ENCODE measurements at regions not wholly inside any gene's neighbourhood (a gene's known extent, or its start where the extent isn't known, plus 50 kb on each side); places are given as distances from the start of the nearest gene placed in this dataset.
"Not testable (repeated sequence)": the region's sequence is repeated elsewhere in the genome, so short reads cannot be mapped to it uniquely, and the experiment has no call there.

DNA sequence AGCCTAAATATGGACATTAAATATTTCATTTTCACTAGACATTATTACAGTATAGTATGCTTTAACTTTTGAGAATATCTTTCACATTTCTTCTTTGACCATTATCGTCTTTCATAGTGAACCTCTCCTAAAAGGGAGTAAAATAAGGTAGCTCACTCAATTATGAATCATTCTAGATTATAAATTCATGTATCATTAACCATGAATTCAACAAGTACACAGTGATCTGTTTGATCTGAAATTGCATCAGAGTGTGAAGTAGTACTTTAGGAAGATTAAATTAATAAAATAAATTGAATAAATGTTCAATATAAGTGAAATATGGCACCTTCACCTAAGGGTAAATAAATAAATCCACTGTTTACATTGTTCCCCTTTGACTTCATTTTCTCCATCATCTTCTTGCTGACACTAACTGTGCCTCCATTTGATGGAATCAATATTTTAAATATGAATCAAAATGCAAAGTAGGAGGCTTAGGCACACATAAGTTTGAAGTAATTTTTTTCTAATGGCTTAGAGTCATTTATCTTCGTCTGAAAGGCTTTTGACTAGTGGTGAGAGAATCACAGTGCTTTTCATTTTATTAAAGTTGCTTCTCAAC is 174.1 kb upstream of the MDFIC2 start:
- no peak for DNase-seq (ENCODE audit: low read depth)

DNA sequence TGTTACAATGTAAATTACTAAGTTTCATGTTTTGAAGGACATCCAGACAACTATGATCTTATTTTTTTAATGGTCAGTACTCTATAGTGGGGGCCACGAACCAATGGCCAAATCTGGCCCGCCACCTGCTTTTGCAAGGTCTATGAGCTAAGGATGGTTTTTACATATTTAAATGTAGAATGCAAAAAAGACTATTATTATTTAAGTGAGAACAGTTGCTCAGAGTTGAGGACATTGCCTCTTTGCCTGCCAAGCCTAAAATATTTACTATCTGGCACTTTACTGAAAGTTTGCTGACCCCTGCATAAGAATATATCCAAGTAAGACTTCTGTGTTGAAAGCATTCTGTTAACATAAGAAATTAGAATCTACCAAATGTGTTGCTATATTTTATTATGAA is 163.7 kb upstream of the MDFIC2 start:
- DNase-seq (ENCODE audit: low read depth), result no peak

DNA sequence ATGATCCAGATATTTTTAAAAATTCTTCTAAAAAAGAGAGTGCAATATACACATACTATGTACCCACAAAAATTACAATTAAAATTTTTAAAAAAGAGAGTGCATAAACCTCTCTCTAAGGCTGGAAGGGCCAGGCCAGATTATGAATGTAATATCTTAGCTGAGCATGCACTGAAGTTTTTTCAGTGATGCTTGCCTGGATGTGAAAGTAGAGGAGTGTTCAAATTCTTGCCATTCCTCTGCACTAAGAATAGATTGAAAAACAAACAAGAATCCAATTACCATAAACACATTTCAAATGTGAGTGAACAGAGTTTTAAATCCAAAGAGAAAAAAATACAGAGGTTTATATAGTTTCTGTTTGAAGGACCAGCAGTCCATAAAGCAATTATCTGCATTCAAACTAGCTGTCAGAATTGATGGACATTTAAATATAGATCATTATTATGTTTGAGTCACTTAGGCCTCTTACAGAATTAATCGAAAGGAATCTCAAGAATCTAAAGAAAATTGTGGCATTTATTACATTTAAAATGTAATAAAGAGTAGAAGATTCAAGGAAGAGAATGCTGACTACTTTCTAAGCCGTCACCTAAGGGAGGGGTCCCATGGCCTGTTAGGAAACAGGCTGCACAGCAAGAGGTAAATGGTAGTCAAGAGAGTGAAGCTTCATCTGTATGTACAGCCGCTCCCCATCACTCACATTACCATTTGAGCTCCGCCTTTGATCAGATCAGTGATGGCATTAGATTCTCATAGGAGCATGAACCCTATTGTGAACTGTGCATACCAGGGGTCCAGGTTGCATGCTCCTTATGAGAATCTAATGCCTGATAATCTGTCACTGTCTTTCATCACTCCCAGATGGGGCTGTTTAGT is 159.3 kb upstream of the MDFIC2 start:
- peak; percentile 6 for DNase-seq (ENCODE audit: low read depth)

DNA sequence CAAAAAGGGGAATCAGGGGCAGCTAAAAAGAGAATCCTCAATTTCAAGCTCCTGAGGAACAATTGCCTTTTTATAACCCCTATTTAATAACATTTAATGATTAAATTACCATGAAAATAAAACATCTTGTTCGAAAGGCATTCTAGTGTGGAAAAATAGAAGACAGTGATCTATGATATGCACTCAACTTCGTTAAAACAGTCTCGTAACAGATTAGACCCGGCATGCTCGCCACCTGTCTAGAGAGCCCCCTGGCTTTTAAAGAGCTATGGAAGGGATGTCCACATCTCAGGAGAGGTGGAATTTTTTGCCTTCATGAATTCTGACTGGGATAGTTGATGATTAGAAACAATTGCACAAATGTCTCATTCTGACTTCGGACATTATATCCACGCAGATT is 153.7 kb upstream of the MDFIC2 start:
- DNase-seq (ENCODE audit: low read depth), result no peak

DNA sequence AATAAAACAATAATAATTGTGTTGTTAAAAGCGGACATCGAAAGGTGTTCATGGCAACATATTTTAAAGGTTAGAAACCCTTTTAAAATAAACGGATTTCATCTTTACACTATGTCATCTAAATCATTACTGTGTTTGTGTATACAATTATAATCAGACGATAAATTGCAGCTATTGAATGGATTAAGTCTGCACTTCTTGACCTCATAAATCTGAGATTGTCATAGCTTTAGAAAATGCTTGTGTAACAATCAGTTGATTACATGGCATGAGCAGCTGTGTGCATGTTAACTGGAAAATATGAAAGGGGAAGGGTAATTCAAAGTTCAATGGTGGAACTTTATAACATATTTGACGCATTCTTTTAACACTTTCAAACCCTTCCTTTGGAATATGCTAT is 152.4 kb upstream of the MDFIC2 start:
- DNase-seq (ENCODE audit: low read depth), result no peak

DNA sequence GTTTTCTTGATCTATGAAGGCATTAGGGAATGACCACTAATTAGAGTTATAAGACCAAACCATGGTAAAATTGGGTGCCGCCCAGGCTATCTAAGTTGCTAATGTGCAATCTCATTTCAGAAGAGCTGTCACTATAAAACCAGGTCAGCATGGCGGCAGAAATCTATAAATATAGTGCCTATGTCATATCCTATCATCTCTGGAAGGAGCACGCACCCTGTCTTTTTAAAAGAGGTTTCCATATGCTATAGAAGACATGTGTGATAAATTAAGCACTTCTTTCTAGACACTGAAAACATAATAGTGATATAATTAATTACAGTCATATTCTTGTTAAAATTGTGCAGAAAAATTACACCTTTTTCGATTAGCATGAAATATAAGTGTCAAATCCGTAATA is 152.0 kb upstream of the MDFIC2 start:
- no peak for DNase-seq (ENCODE audit: low read depth)

DNA sequence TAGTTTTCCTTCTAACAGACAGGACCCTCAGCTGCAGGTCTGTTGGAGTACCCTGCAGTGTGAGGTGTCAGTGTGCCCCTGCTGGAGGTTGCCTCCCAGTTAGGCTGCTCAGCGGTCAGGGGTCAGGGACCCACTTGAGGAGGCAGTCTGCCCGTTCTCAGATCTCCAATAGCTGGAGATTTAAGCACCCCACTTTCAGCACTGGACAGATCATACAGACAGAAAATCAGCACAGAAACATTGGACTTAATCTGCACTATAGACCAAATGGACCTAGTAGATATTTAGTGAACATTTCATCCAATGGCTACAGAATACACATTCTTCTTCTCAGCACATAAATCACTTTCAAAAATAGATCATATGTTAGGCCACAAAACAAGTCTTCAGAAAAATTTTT is 137.8 kb upstream of the MDFIC2 start:
- not testable (repeated sequence) for DNase-seq (ENCODE audit: low read depth)

DNA sequence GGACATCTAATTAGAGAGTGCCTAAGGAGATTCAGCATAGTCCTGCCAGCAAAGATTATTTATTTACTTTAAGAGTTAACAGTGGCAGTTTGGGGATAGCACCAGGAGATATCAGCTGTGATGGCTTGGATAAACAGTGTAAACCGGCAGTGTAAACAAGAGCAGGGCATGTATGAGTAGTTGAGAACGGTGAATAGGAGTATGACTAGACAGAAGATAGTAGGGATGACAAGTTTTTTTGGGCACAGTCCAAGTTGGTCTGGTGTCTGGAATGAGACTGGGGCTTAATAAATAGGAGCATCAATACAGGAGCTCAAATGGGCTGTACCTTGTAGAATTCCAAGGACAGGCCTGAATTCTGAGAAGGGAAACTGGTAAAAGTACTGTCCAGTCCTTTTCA is 123.0 kb upstream of the MDFIC2 start:
- DNase-seq (ENCODE audit: low read depth), result not testable (repeated sequence)

DNA sequence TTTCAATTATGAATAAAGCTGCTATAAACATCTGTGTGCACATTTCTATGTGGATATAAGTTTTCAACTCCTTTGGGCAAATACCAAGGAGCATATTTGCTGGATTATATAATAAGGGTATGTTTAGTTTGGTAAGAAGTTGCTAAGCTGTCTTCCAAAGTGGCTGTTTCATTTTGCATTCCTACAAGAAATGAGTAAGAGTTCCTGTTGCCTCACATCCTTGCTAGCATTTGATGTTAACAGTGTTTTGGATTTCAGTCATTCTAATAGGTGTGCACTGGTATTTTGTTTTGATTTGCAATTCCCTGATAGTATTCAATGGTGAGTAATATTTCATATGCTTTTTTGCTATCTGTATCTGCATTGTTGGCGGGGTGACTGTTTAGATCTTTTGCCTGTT is 120.7 kb upstream of the MDFIC2 start:
- peak; percentile 24 for DNase-seq (ENCODE audit: low read depth)

DNA sequence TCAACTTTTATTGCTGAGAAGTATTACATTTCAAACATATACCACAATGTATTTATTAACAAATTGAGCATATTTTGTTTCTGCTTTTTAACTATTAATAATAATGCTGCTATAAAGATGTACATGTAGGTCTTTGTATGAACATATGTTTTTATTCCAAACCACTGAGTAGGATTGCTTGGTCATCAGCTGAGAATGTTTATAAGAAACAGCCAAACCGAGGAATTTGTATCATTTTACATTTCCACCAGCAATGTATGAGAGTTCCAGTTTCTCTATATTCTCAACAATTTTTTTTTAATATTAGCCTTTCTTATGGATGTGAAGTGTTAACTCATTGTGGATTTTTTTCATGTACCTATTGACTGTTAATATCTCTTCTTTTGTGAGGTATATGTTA is 119.5 kb upstream of the MDFIC2 start:
- peak; percentile 6 for DNase-seq (ENCODE audit: low read depth)

DNA sequence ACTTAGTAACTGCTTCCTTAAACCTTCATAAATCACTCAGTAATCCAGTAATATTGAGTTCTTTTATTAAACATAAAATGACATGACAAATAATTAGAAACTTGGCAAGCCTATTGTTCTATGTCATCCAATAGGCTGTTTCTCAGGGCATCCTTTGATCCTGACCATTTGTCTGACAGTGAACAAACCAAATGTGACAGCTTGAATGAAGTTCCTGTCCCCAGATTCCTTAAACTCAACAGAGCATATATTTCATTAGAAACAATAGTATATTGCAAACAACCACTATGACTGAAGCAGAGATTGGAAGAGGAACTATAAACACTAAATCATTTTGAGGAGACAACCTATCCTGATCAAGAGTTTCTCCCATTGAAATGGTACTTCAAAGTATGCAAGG is 113.6 kb upstream of the MDFIC2 start:
- no peak for DNase-seq (ENCODE audit: low read depth)

DNA sequence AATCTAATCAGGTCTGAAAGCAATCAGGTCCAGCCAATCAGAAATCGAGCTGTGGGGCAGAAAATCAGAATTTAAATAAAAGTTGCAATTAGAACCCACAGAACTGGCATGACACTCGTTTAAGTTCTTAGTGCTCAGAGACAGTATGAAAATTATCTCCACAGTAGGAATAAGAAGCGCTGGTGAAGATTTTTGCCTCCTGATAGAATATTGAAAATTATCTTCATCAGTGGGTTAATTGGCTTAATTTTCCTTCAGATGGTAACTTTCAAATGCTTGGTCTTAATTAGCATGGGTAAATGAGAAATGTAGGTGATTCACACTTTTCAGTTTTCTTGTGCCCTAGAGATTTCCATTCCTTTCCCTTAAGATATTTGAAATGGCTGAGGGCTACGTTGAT is 109.1 kb upstream of the MDFIC2 start:
- no peak for DNase-seq (ENCODE audit: low read depth)

DNA sequence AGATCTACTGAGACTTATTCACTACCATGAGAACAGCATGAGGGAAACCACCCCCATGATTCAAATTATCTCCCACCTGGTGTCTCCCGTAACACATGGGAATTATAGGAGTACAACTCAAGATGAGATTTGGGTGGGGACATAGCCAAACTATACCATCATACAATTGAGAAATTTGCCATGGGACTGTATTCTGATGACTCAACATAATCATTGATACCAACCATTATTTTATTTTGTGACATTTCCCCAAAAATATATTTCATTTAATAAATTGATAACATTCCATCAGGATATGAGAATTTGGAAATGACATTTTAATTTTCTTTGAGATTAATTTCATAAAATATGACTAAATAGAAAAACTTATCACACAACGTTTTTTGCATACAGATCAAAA is 96.6 kb upstream of the MDFIC2 start:
- no peak for DNase-seq (ENCODE audit: low read depth)

DNA sequence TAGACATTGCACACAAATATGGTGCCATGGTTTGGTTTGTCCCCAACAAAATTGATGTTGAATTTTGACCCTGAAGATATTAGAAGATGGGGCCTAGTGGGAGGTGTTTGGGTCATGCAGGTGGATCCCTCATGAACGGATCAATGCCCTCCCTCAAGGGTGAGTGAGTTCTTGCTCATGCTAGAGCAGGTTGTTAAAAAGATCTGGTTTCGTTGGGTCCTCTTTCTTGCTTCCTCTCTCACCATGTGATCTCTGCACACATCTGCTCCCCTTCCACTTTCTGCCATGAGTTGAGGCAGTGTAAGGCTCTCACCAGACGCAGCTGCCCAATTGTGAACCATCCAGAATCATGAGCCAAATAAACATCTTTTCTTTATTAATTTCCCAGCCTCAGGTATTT is 87.8 kb upstream of the MDFIC2 start:
- DNase-seq (ENCODE audit: low read depth), result no peak

DNA sequence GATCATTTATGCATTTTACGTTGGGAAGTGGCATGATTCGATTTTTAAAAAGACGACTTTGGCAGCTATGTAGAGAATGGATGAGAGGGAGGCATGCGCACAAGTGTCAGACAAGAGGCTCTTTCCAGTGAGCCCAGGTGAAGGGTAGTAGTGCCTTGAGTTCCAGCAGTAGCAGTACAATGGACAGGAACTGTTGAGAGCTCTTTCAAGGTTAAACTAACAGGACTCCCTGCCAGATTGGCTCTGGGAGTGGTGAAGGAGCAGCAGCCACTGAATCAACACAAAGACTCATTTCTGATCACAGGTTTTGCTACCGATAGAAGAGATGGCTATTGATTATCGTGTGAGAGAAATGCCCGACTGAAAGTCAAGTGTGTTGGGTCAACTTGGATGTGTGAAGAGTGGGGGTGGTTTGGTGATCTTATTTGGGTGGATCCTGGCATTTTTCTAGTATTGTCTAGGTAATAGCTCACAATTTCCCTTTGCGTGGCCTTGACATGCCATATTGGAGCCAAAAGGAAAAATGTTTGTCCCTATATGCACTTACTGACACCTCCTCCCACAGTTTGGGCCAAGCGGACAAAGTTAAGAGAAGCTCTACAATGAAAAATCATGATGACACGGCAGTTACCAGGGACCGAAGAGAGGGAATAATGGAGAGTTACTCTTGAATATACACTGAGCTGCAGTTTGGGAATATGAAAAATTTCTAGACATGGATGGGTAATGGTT is 81.6 kb upstream of the MDFIC2 start:
- DNase-seq (ENCODE audit: low read depth), result no peak

DNA sequence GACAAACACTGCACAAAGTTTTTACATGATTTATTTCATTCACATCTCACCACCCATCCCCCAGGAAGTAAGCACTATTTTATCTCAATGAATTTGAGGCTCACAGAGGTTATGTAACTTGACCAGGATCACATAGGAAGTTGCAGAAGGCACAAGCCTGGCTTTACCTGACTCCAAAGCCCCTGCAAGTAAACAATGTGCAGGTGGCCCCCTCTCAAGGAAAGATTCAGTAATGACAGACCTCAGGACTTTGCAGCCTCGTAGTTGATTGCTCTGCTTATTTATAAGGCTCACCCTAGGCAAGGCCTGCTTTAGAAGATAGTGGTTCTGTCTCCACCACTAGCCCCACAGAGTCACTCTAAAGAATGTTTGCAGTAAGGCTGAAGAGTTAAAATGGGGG is 79.8 kb upstream of the MDFIC2 start:
- DNase-seq (ENCODE audit: low read depth), result no peak

DNA sequence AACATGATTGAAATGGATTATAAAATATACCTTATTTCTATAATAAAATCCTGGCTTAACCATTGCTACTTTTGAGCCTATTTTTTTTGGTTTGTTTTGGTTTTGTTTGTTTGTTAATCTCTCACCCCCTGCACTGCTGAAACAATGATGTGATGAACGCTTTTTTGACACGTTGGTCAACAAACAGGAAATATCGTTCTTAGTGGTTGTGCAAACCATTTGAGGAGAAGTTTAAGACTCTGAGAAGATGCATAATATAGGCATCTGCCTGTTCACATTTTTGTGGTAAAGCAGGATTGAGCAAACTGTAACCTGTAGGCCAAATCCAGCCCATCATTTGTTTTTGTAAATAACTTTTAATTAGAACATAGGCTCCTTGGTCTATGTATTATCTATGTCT is 75.5 kb upstream of the MDFIC2 start:
- no peak for DNase-seq (ENCODE audit: low read depth)

DNA sequence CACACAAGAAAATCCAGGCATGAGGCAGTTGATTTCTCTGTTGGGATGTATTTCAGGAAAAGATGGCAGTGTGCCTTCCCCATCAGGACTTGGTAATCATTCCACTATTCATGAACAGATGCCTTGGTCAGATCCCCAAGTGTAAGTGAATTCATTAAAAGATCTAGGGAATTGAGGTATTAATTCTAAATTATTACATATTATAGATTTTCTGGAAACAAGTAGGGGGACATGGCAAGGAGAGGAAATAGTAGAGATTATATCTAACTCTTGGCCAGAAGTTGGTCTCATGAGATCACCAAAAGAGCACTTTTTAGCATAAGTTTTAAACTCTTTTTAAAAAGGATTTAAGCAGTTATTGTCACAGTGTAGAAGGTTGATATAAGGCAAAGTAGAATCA is 74.4 kb upstream of the MDFIC2 start:
- DNase-seq (ENCODE audit: low read depth), result no peak

DNA sequence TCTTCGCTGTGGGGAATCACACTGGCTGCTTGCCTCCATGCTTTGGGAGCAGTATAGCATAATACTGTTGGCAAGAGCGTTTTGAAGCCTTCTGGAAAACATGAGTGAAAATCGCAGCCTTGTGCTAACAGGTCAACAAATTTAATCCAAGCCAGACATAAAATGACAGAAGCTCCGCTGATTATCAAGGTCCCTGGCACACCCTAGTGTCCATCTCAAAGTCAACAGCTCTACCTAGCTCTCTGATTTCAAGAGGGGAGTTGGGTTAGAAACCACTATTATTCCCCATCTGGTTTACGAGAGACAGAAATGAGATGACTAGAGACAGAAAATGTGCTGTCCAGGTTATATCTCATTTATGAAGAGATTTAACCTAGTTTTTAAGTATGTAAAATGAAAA is 73.6 kb upstream of the MDFIC2 start:
- DNase-seq (ENCODE audit: low read depth), result no peak

DNA sequence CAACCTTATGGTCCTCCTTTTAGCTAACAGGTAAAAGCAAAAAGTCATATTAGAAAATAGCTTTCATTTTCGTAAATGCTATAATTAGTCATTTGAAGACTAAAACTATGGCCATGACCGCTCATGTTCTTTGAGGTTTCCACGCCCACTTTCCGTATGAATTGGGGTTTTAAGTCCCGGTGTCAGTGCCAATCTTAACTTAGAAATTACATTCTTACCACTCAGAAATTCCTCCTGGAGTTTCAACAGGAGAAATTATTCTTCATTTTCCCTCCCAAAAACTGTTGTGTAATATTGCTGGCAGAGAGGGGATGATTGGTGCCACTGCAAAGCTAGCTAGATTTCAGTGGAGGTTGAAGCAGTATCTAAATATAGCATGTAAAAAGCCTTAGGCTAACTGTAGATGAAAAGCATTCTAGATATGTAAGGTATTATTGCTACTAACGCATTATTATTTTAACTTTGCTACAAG is 71.0 kb upstream of the MDFIC2 start:
- no peak for DNase-seq (ENCODE audit: low read depth)

DNA sequence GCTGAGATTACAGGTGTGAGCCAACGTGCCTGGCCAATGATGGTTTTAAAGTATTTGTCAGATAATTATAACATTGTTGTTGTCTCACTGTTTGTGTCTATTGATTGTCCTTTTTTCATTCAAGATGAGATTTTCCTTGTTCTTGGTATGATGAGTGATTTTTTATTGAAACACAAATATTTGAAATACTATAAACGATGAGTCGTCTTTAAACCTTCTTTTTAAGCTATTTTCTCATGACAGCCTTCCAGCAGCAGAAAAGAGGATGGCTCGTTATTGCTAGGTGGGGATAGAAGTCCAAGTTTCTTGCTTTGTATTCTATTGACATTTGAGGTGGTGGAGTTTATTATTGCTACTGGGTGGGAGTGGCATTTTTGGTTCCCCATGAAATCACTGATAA is 61.7 kb upstream of the MDFIC2 start:
- no peak for DNase-seq (ENCODE audit: low read depth)

All from non-pigmented ciliary epithelial cell (primary cell).